SK-N-SH (cell line): ENCODE measurements at regions not wholly inside any gene's neighbourhood (a gene's known extent, or its start where the extent isn't known, plus 50 kb on each side); places are given as distances from the start of the nearest gene placed in this dataset.

Experiments used
- EP300 ChIP-seq, 2 experiments: IDR thresholded peaks; 2 replicates each; pipeline versions ENCODE4 v1.4.0 to v1.6.1; 2012; ENCODE audit warnings: borderline replicate concordance in 1 of 2, low read depth in 1 of 2, low read length in 1 of 2
- EZH2phosphoT487 ChIP-seq: fragments of 200-600 bp; sonication (generic); IDR thresholded peaks from 2 replicates; pipeline ENCODE4 v1.6.1; 2017; ENCODE audit warnings: low read depth, mixed run types, mild to moderate bottlenecking, antibody characterized with exemption, moderate library complexity, borderline replicate concordance
- FOSL2 ChIP-seq: IDR thresholded peaks from 2 replicates; pipeline ENCODE4 v1.4.0; 2012; ENCODE audit warnings: low read depth, mild to moderate bottlenecking, moderate library complexity, borderline replicate concordance
- MAX ChIP-seq: IDR thresholded peaks from 2 replicates; pipeline ENCODE4 v1.4.0; 2012; ENCODE audit warnings: low read depth
- MXI1 ChIP-seq: IDR thresholded peaks from 2 replicates; pipeline ENCODE4 v1.6.1; 2012; ENCODE audit warnings: mild to moderate bottlenecking, low read depth, low read length, improper control_type of control experiment
- POLR2AphosphoS5 ChIP-seq: IDR thresholded peaks from 2 replicates; pipeline ENCODE4 v1.6.1; 2012; ENCODE audit warnings: low read depth, low read length
- REST ChIP-seq: IDR thresholded peaks from 2 replicates; pipeline ENCODE4 v1.6.1; 2012; ENCODE audit warnings: mild to moderate bottlenecking, low read depth, low read length, moderate library complexity
- RFX5 ChIP-seq: IDR thresholded peaks from 2 replicates; pipeline ENCODE4 v1.6.1; 2012; ENCODE audit warnings: mild to moderate bottlenecking, improper control_type of control experiment, low read length
- TEAD4 ChIP-seq: IDR thresholded peaks from 2 replicates; pipeline ENCODE4 v1.4.0; 2012; ENCODE audit warnings: mild to moderate bottlenecking, borderline replicate concordance; ENCODE audit not compliant: insufficient read depth
- USF2 ChIP-seq: fragments of 150-350 bp; IDR thresholded peaks from 2 replicates; pipeline ENCODE4 v1.6.1; 2017; ENCODE audit warnings: antibody characterized with exemption, low read length, low read depth, borderline replicate concordance
- TF ChIP-seq, protein P1 (sequence below): fragments of 200-600 bp; sonication (generic); IDR thresholded peaks from 2 replicates; pipeline ENCODE4 v1.6.1; 2017; ENCODE audit warnings: antibody characterized with exemption, mild to moderate bottlenecking, moderate library complexity

DNA sequence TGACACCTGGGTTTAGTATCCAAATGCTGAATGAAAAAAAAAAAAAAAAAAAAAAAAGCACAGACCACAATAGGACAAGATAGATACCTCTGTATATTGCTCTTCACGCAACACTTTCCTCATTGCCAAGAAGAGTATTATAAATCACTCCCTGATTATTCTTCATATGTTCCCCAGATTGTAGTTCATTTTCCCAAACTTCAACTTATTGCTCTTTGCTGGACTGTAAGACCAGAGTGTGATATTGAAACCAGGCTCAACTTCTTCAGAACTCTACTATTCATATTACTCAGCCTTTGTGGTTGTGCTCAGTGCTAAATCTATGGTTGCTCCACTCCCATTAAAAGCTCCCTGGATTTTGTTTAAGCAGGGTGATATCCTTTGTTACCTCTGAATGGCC, 180.4 kb downstream of the NTMT2 start:
- TF ChIP-seq, protein P1, sequence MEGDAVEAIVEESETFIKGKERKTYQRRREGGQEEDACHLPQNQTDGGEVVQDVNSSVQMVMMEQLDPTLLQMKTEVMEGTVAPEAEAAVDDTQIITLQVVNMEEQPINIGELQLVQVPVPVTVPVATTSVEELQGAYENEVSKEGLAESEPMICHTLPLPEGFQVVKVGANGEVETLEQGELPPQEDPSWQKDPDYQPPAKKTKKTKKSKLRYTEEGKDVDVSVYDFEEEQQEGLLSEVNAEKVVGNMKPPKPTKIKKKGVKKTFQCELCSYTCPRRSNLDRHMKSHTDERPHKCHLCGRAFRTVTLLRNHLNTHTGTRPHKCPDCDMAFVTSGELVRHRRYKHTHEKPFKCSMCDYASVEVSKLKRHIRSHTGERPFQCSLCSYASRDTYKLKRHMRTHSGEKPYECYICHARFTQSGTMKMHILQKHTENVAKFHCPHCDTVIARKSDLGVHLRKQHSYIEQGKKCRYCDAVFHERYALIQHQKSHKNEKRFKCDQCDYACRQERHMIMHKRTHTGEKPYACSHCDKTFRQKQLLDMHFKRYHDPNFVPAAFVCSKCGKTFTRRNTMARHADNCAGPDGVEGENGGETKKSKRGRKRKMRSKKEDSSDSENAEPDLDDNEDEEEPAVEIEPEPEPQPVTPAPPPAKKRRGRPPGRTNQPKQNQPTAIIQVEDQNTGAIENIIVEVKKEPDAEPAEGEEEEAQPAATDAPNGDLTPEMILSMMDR: no peak
- TF ChIP-seq MXI1 (no peak), RFX5 (no peak), FOSL2 (no peak), USF2 (no peak), POLR2AphosphoS5 (no peak), EP300 (IDR thresholded peaks at IDR 0.05; ENCODE audit: borderline replicate concordance in 1 of 2, low read depth in 1 of 2, low read length in 1 of 2) (no peak), MAX (no peak), EZH2phosphoT487 (no peak), REST (no peak), TEAD4 (no peak)
